ENCODE measurements at regions not wholly inside any gene's neighbourhood (a gene's known extent, or its start where the extent isn't known, plus 50 kb on each side); places are given as distances from the start of the nearest gene placed in this dataset.

- no peak for TF ChIP-seq CTCF (IDR thresholded peaks at IDR 0.05; ENCODE audit: borderline replicate concordance, insufficient read depth, low read depth, low read length)
These were observed 76.5 kb upstream of the SPRED1 start for GRCh38 chr15:38176155-38176554.

GRCh38 chr15:38176691-38177090 is 75.9 kb upstream of the SPRED1 start:
- TF ChIP-seq CTCF (IDR thresholded peaks at IDR 0.05; ENCODE audit: borderline replicate concordance, insufficient read depth, low read depth, low read length): no peak
- no peak overlapping the region for H3K4me3 ChIP-seq (ENCODE audit: low read depth, low read length)

More at GRCh38 chr15:38176155-38176554, 76.5 kb upstream of the SPRED1 start:
- H3K4me3 ChIP-seq (ENCODE audit: low read depth, low read length): no peak overlapping the region

- no peak overlapping the region for H3K4me3 ChIP-seq (ENCODE audit: low read depth, low read length)
- no peak for TF ChIP-seq CTCF (IDR thresholded peaks at IDR 0.05; ENCODE audit: borderline replicate concordance, insufficient read depth, low read depth, low read length)
These were observed 69.7 kb upstream of the SPRED1 start for GRCh38 chr15:38182900-38183299.

GRCh38 chr15:38186507-38186906 is 66.1 kb upstream of the SPRED1 start:
- H3K4me3 ChIP-seq (ENCODE audit: low read depth, low read length): no peak overlapping the region

GRCh38 chr15:38187630-38188313 is 64.9 kb upstream of the SPRED1 start:
- no peak overlapping the region for H3K4me3 ChIP-seq (ENCODE audit: low read depth, low read length)
- TF ChIP-seq CTCF (IDR thresholded peaks at IDR 0.05; ENCODE audit: borderline replicate concordance, insufficient read depth, low read depth, low read length): no peak

More at GRCh38 chr15:38186507-38186906, 66.1 kb upstream of the SPRED1 start:
- no peak for TF ChIP-seq CTCF (IDR thresholded peaks at IDR 0.05; ENCODE audit: borderline replicate concordance, insufficient read depth, low read depth, low read length)

GRCh38 chr15:38189671-38190295 is 62.9 kb upstream of the SPRED1 start:
- no peak overlapping the region for H3K4me3 ChIP-seq (ENCODE audit: low read depth, low read length)
- no peak for TF ChIP-seq CTCF (IDR thresholded peaks at IDR 0.05; ENCODE audit: borderline replicate concordance, insufficient read depth, low read depth, low read length)

GRCh38 chr15:38190501-38190900 is 62.1 kb upstream of the SPRED1 start:
- no peak overlapping the region for H3K4me3 ChIP-seq (ENCODE audit: low read depth, low read length)
- no peak for TF ChIP-seq CTCF (IDR thresholded peaks at IDR 0.05; ENCODE audit: borderline replicate concordance, insufficient read depth, low read depth, low read length)

All from GM12875 (cell line).